HEK293 (cell line): ENCODE measurements at regions not wholly inside any gene's neighbourhood (a gene's known extent, or its start where the extent isn't known, plus 50 kb on each side); places are given as distances from the start of the nearest gene placed in this dataset.

Experiments
- CTCF ChIP-seq: fragments of 450-650 bp; formaldehyde crosslinking; IDR thresholded peaks from 2 replicates; pipeline ENCODE4 v1.5.1; 2016; ENCODE audit warnings: missing biosample characterization, missing genetic modification characterization
- ZNF274 ChIP-seq, 2 experiments: fragments of 200-500 bp in 1 of 2; fragments of 450-650 bp in 1 of 2; sonication (Bioruptor generic) in 1 of 2; formaldehyde crosslinking in 1 of 2; IDR thresholded peaks; 2 replicates each; pipeline versions ENCODE4 v1.5.1 to v1.6.1; 2014 to 2016; ENCODE audit warnings: borderline replicate concordance in 1 of 2, inconsistent platforms in 1 of 2, low read length in 1 of 2, missing biosample characterization in 1 of 2, missing genetic modification characterization in 1 of 2

- no peak for TF ChIP-seq CTCF (tag by site-specific recombination)
- no peak for TF ChIP-seq ZNF274 (IDR thresholded peaks at IDR 0.05; ENCODE audit: low read length)
- TF ChIP-seq ZNF274 (tag by site-specific recombination; IDR thresholded peaks at IDR 0.05; ENCODE audit: borderline replicate concordance) = no peak
Measured at GRCh38 chr3:181998828-181999227, 287.1 kb downstream of the SOX2 start.
